Effector memory CD4-positive, alpha-beta T cell (primary cell): ENCODE measurements at regions not wholly inside any gene's neighbourhood (a gene's known extent, or its start where the extent isn't known, plus 50 kb on each side); places are given as distances from the start of the nearest gene placed in this dataset.
"Not testable (repeated sequence)": the region's sequence is repeated elsewhere in the genome, so short reads cannot be mapped to it uniquely, and the experiment has no call there.

ENCODE experiments used
- DNase-seq, 3 donors: peaks; one replicate each; pipeline ENCODE4 v3.0.0-alpha.2; 2020
- H3K27ac ChIP-seq: 2 replicates; pipeline ENCODE4 v1.7.0; 2013; ENCODE audit warnings: mild to moderate bottlenecking, low read length, moderate library complexity; ENCODE audit not compliant: insufficient read depth, poor library complexity, severe bottlenecking
- H3K27me3 ChIP-seq: replicated peaks from 2 replicates; pipeline ENCODE4 v1.7.0; 2013; ENCODE audit warnings: mild to moderate bottlenecking, low read length; ENCODE audit not compliant: insufficient read depth, control insufficient read depth, poor library complexity, severe bottlenecking
- H3K36me3 ChIP-seq: 2 replicates; pipeline ENCODE4 v1.7.0; 2013; ENCODE audit warnings: mild to moderate bottlenecking, low read length, moderate library complexity; ENCODE audit not compliant: control insufficient read depth, insufficient read depth
- H3K4me1 ChIP-seq: 2 replicates; pipeline ENCODE4 v1.7.0; 2013; ENCODE audit warnings: low read length, mild to moderate bottlenecking; ENCODE audit not compliant: control insufficient read depth, insufficient read depth, poor library complexity, severe bottlenecking
- H3K4me3 ChIP-seq: 2 replicates; pipeline ENCODE4 v1.7.0; 2013; ENCODE audit warnings: low read length, low read depth, mild to moderate bottlenecking; ENCODE audit not compliant: insufficient read depth, poor library complexity, severe bottlenecking
- H3K9me3 ChIP-seq: 2 replicates; pipeline ENCODE4 v1.7.0; 2013; ENCODE audit warnings: mild to moderate bottlenecking, low read length, moderate library complexity; ENCODE audit not compliant: control insufficient read depth

DNA sequence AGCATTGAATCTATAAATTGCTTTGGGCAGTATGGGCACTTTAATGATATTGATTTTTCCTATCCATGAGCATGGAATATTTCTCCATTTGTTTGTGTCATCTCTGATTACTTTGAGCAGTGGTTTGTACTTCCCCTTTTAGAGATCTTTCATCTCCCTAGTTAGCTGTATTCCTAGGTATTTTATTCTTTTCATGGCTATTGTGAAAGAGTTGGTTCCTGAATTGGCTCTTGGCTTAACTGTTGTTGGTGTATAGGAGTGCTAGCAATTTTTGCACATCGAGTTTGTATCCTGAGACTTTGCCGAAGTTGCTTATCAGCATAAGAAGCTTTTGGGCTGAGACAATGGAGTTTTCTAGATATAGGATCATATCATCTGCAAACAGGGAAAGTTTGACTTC is 50.2 kb upstream of the NEIL3 start:
- H3K27me3 ChIP-seq, H3K4me3 ChIP-seq, DNase-seq, H3K36me3 ChIP-seq, H3K27ac ChIP-seq, H3K9me3 ChIP-seq, H3K4me1 ChIP-seq: not testable (repeated sequence)
